Kidney (tissue), 13 donors: ENCODE measurements at regions not wholly inside any gene's neighbourhood (a gene's known extent, or its start where the extent isn't known, plus 50 kb on each side); places are given as distances from the start of the nearest gene placed in this dataset.

Experiments
- DNase-seq, 5 donors: peaks; one replicate each; pipeline ENCODE4 v3.0.0-alpha.2; 2013 to 2020
- FAIRE-seq: peaks from 2 replicates; lab custom pipeline; 2012; peaks lifted over from hg19 to GRCh38; lab: Jason Lieb, UNC
- H3K27ac ChIP-seq, 2 donors: one replicate each; pipeline ENCODE4 v1.7.0; 2013; ENCODE audit warnings: low read depth in 2 of 2, low read length in 2 of 2, inconsistent platforms in 1 of 2
- H3K27me3 ChIP-seq: one replicate; pipeline ENCODE4 v1.7.1; 2013; ENCODE audit warnings: low read length, inconsistent platforms; ENCODE audit not compliant: control insufficient read depth, insufficient read depth
- H3K36me3 ChIP-seq, 3 donors: one replicate each; pipeline versions ENCODE4 v1.7.0 to v1.7.1; 2013; ENCODE audit warnings: low read length in 3 of 3, control low read depth in 1 of 3, inconsistent platforms in 1 of 3; ENCODE audit not compliant: insufficient read depth in 3 of 3, control insufficient read depth in 2 of 3
- H3K4me1 ChIP-seq, 3 donors: one replicate each; pipeline versions ENCODE4 v1.7.0 to v1.7.1; 2013; ENCODE audit warnings: low read length in 3 of 3, inconsistent platforms in 1 of 3, low read depth in 1 of 3; ENCODE audit not compliant: control insufficient read depth in 2 of 3, insufficient read depth in 2 of 3
- H3K4me3 ChIP-seq, 3 donors: one replicate each; pipeline versions ENCODE4 v1.7.0 to v1.8.1; 2013; ENCODE audit warnings: low read length in 3 of 3, control low read depth in 1 of 3, inconsistent platforms in 1 of 3
- H3K9ac ChIP-seq, 3 donors: one replicate each; pipeline versions ENCODE4 v1.7.0 to v1.7.1; 2013; ENCODE audit warnings: low read length in 3 of 3, control low read depth in 1 of 3, inconsistent platforms in 1 of 3
- H3K9me3 ChIP-seq, 3 donors: one replicate each; pipeline versions ENCODE4 v1.7.0 to v1.7.1; 2013; ENCODE audit warnings: low read length in 3 of 3, control low read depth in 1 of 3, inconsistent platforms in 1 of 3; ENCODE audit not compliant: control insufficient read depth in 2 of 3, insufficient read depth in 1 of 3
- CTCF ChIP-seq: IDR thresholded peaks from 3 replicates; pipeline ENCODE4 v1.5.1; 2012; ENCODE audit warnings: mild to moderate bottlenecking, moderate library complexity, borderline replicate concordance; ENCODE audit not compliant: insufficient read depth; ENCODE audit errors: extremely low read depth
- intact Hi-C: fragments of 100-400 bp; cut with DNase I; formaldehyde crosslinking; loops from one replicate; pipeline ENCODE4 v1.11.1; 2022
- donor health status: control.
- donor health status: control.
- donor health status: control.
- donor health status: control.
- donor health status: control.
- donor health status: DM: yes; HTN: yes; CAD: no.
- donor health status: Normal renal cell carcinoma (clear cell type).

- Histone ChIP-seq H3K4me1 (no peaks in the 10 kb centered on the region), H3K9me3 (no peaks in the 10 kb centered on the region), H3K27ac (no peak overlapping the region), H3K36me3 (no peaks in the 10 kb centered on the region), H3K4me3 (no peak overlapping the region), H3K27me3 (no peaks in the 10 kb centered on the region), H3K9ac (no peak overlapping the region)
- intact Hi-C loops: no loop called here
- FAIRE-seq (no peak), DNase-seq (no peak)
- no peak for TF ChIP-seq CTCF
Measured at GRCh38 chr6:19524366-19525186, 312.6 kb upstream of the ID4 start.

GRCh38 chr6:19525673-19526072 lies 311.5 kb upstream of the ID4 start:
- DNase-seq (no peak), FAIRE-seq (no peak)
- Histone ChIP-seq H3K27ac (no peak overlapping the region), H3K9ac (no peak overlapping the region), H3K4me1 (no peaks in the 10 kb centered on the region), H3K9me3 (no peaks in the 10 kb centered on the region), H3K27me3 (no peaks in the 10 kb centered on the region), H3K4me3 (no peak overlapping the region), H3K36me3 (no peaks in the 10 kb centered on the region)
- intact Hi-C loops: no loop called here
- TF ChIP-seq CTCF: no peak

GRCh38 chr6:19530188-19530587 lies 307.0 kb upstream of the ID4 start:
- intact Hi-C loops: no loop called here
- H3K36me3 ChIP-seq: no peaks in the 10 kb centered on the region
- FAIRE-seq (no peak), DNase-seq (no peak)
- no peak overlapping the region for H3K4me3 ChIP-seq
- H3K9ac ChIP-seq: no peak overlapping the region
- no peak for TF ChIP-seq CTCF
- no peak overlapping the region for H3K27ac ChIP-seq
- H3K4me1 ChIP-seq: no peaks in the 10 kb centered on the region
- H3K27me3 ChIP-seq: no peaks in the 10 kb centered on the region
- H3K9me3 ChIP-seq: no peaks in the 10 kb centered on the region
